HEK293 (cell line): ENCODE measurements at regions not wholly inside any gene's neighbourhood (a gene's known extent, or its start where the extent isn't known, plus 50 kb on each side); places are given as distances from the start of the nearest gene placed in this dataset.
"Not testable (repeated sequence)": the region's sequence is repeated elsewhere in the genome, so short reads cannot be mapped to it uniquely, and the experiment has no call there.

ENCODE experiments used
- CTCF ChIA-PET: fragments of 350-600 bp; formaldehyde crosslinking; extraction: SDS; loops from one replicate; lab custom pipeline; 2021; ENCODE audit warnings: antibody characterized with exemption; lab: Yijun Ruan, JAX
- POLR2A ChIA-PET: fragments of 300-600 bp; formaldehyde crosslinking; extraction: SDS; loops from one replicate; lab custom pipeline; 2020; ENCODE audit warnings: antibody characterized with exemption, inconsistent platforms; lab: Yijun Ruan, JAX
- H3K27ac ChIP-seq: fragments of 200-500 bp; sonication (Bioruptor generic); 2 replicates; pipeline ENCODE4 v1.5.1; 2014; ENCODE audit warnings: low read depth, low read length, control low read depth, inconsistent platforms; ENCODE audit errors: extremely low read depth
- H3K36me3 ChIP-seq, 2 experiments: fragments of 200-500 bp in 1 of 2; sonication (Bioruptor generic) in 1 of 2; 1 replicate in 1 of 2; 2 replicates in 1 of 2; pipeline ENCODE4 v1.5.1; 2014 to 2017; ENCODE audit warnings: inconsistent platforms in 2 of 2, low read length in 2 of 2; ENCODE audit not compliant: control insufficient read depth in 2 of 2, insufficient read depth in 1 of 2
- H3K4me1 ChIP-seq: fragments of 200-500 bp; sonication (Bioruptor generic); 2 replicates; pipeline ENCODE4 v1.5.1; 2014; ENCODE audit warnings: mild to moderate bottlenecking, low read length, inconsistent platforms; ENCODE audit not compliant: control insufficient read depth, insufficient read depth
- H3K4me3 ChIP-seq: 2 replicates; pipeline ENCODE4 v1.5.1; 2011; ENCODE audit warnings: low read depth, mild to moderate bottlenecking, control low read depth, low read length, moderate library complexity
- H3K9me3 ChIP-seq: fragments of 200-500 bp; sonication (Bioruptor generic); 2 replicates; pipeline ENCODE4 v1.5.1; 2014; ENCODE audit warnings: low read depth, low read length, inconsistent platforms; ENCODE audit not compliant: control insufficient read depth, insufficient read depth
- FEZF1 ChIP-seq: fragments of 450-650 bp; formaldehyde crosslinking; IDR thresholded peaks from 2 replicates; pipeline ENCODE4 v1.5.1; 2016; ENCODE audit warnings: missing biosample characterization, missing genetic modification characterization
- GLIS1 ChIP-seq: fragments of 450-650 bp; formaldehyde crosslinking; IDR thresholded peaks from 2 replicates; pipeline ENCODE4 v1.5.1; 2016; ENCODE audit warnings: missing biosample characterization, missing genetic modification characterization
- HOXA7 ChIP-seq: sonication (generic); formaldehyde crosslinking; IDR thresholded peaks from 2 replicates; pipeline ENCODE4 v1.8.1; 2022; ENCODE audit warnings: missing genetic modification reagents, borderline replicate concordance
- KLF9 ChIP-seq: fragments of 450-650 bp; formaldehyde crosslinking; IDR thresholded peaks from 2 replicates; pipeline ENCODE4 v1.5.1; 2016; ENCODE audit warnings: missing biosample characterization, missing genetic modification characterization, low read depth
- OVOL3 ChIP-seq: fragments of 450-650 bp; formaldehyde crosslinking; IDR thresholded peaks from 2 replicates; pipeline ENCODE4 v1.5.1; 2016; ENCODE audit warnings: missing biosample characterization, missing genetic modification characterization
- PRDM2 ChIP-seq: fragments of 450-650 bp; formaldehyde crosslinking; IDR thresholded peaks from 2 replicates; pipeline ENCODE4 v1.5.1; 2016; ENCODE audit warnings: missing biosample characterization, missing genetic modification characterization, borderline replicate concordance
- PRDM4 ChIP-seq: fragments of 450-650 bp; formaldehyde crosslinking; IDR thresholded peaks from 2 replicates; pipeline ENCODE4 v1.5.1; 2017; ENCODE audit warnings: missing biosample characterization, missing genetic modification characterization
- SALL2 ChIP-seq: fragments of 450-650 bp; formaldehyde crosslinking; IDR thresholded peaks from 2 replicates; pipeline ENCODE4 v1.5.0; 2017; ENCODE audit warnings: missing biosample characterization, mild to moderate bottlenecking, missing genetic modification characterization, borderline replicate concordance
- SP3 ChIP-seq: fragments of 450-650 bp; formaldehyde crosslinking; IDR thresholded peaks from 2 replicates; pipeline ENCODE4 v1.5.1; 2016; ENCODE audit warnings: missing biosample characterization, missing genetic modification characterization
- ZBTB6 ChIP-seq: fragments of 450-650 bp; formaldehyde crosslinking; IDR thresholded peaks from 2 replicates; pipeline ENCODE4 v1.5.1; 2017; ENCODE audit warnings: missing biosample characterization, missing genetic modification characterization
- ZFP69B ChIP-seq: fragments of 450-650 bp; formaldehyde crosslinking; IDR thresholded peaks from 2 replicates; pipeline ENCODE4 v1.5.1; 2016; ENCODE audit warnings: missing biosample characterization, missing genetic modification characterization
- ZNF138 ChIP-seq: fragments of 450-650 bp; formaldehyde crosslinking; IDR thresholded peaks from 2 replicates; pipeline ENCODE4 v1.5.1; 2016; ENCODE audit warnings: missing biosample characterization, missing genetic modification characterization, borderline replicate concordance
- ZNF175 ChIP-seq: fragments of 450-650 bp; formaldehyde crosslinking; IDR thresholded peaks from 2 replicates; pipeline ENCODE4 v1.5.1; 2016; ENCODE audit warnings: missing biosample characterization, missing genetic modification characterization
- ZNF214 ChIP-seq: fragments of 450-650 bp; formaldehyde crosslinking; IDR thresholded peaks from 2 replicates; pipeline ENCODE4 v1.5.1; 2017; ENCODE audit warnings: missing biosample characterization, mild to moderate bottlenecking, missing genetic modification characterization, borderline replicate concordance
- ZNF24 ChIP-seq: fragments of 450-650 bp; formaldehyde crosslinking; IDR thresholded peaks from 2 replicates; pipeline ENCODE4 v1.5.1; 2016; ENCODE audit warnings: missing biosample characterization, missing genetic modification characterization
- ZNF274 ChIP-seq, 2 experiments: fragments of 200-500 bp in 1 of 2; fragments of 450-650 bp in 1 of 2; sonication (Bioruptor generic) in 1 of 2; formaldehyde crosslinking in 1 of 2; IDR thresholded peaks; 2 replicates each; pipeline versions ENCODE4 v1.5.1 to v1.6.1; 2014 to 2016; ENCODE audit warnings: borderline replicate concordance in 1 of 2, inconsistent platforms in 1 of 2, low read length in 1 of 2, missing biosample characterization in 1 of 2, missing genetic modification characterization in 1 of 2
- ZNF292 ChIP-seq: fragments of 450-650 bp; formaldehyde crosslinking; IDR thresholded peaks from 2 replicates; pipeline ENCODE4 v1.5.1; 2016; ENCODE audit warnings: low read depth, missing biosample characterization, missing genetic modification characterization, borderline replicate concordance
- ZNF571 ChIP-seq: fragments of 450-650 bp; formaldehyde crosslinking; IDR thresholded peaks from 2 replicates; pipeline ENCODE4 v1.5.0; 2017; ENCODE audit warnings: missing biosample characterization, missing genetic modification characterization
- ZNF660 ChIP-seq: fragments of 450-650 bp; IDR thresholded peaks from 2 replicates; pipeline ENCODE4 v1.5.1; 2018; ENCODE audit warnings: missing biosample characterization, mild to moderate bottlenecking, missing genetic modification characterization
- ZNF664 ChIP-seq: fragments of 450-650 bp; formaldehyde crosslinking; IDR thresholded peaks from 2 replicates; pipeline ENCODE4 v1.5.1; 2016; ENCODE audit warnings: missing biosample characterization, missing genetic modification characterization
- ZSCAN23 ChIP-seq: fragments of 450-650 bp; formaldehyde crosslinking; IDR thresholded peaks from 2 replicates; pipeline ENCODE4 v1.5.1; 2016; ENCODE audit warnings: missing biosample characterization, missing genetic modification characterization

- TF ChIP-seq HOXA7 (CRISPR knock-in tag) (no peak), OVOL3 (tag by site-specific recombination) (no peak), PRDM2 (tag by site-specific recombination) (no peak), ZNF660 (tag by site-specific recombination) (no peak)
These were observed 102.3 kb upstream of the GRIN3A start (continued) for GRCh38 chr9:101840694-101841188.

GRCh38 chr9:101838988-101839387, 100.5 kb upstream of the GRIN3A start:
- H3K9me3 ChIP-seq, CTCF ChIA-PET, POLR2A ChIA-PET, H3K27ac ChIP-seq, H3K4me3 ChIP-seq, H3K4me1 ChIP-seq, H3K36me3 ChIP-seq: not testable (repeated sequence)

- POLR2A ChIA-PET, result interaction anchor here (1.0 kb wide), 1 partner anchor 33 kb away, joined by 3 read pairs; no protein-coding TSS in a partner anchor
- CTCF ChIA-PET, result no interaction called here
These were observed 97.6 kb upstream of the GRIN3A start for GRCh38 chr9:101836021-101836420.

More at GRCh38 chr9:101836021-101836420, 97.6 kb upstream of the GRIN3A start:
- TF ChIP-seq ZNF274 (IDR thresholded peaks at IDR 0.05; ENCODE audit: low read length) (no peak), ZNF274 (tag by site-specific recombination; IDR thresholded peaks at IDR 0.05; ENCODE audit: borderline replicate concordance) (no peak), SP3 (tag by site-specific recombination) (no peak), SALL2 (tag by site-specific recombination) (no peak), ZFP69B (tag by site-specific recombination) (no peak), ZNF24 (tag by site-specific recombination) (no peak), FEZF1 (tag by site-specific recombination) (no peak), ZNF571 (tag by site-specific recombination) (no peak), ZSCAN23 (tag by site-specific recombination) (no peak), ZNF292 (tag by site-specific recombination) (no peak), PRDM4 (no peak), ZBTB6 (no peak), GLIS1 (tag by site-specific recombination) (no peak), ZNF664 (tag by site-specific recombination) (no peak), ZNF138 (no peak), KLF9 (tag by site-specific recombination) (no peak), ZNF214 (tag by site-specific recombination) (no peak), ZNF175 (tag by site-specific recombination) (no peak)
- TF ChIP-seq, all 188 proteins: peak for 0
- Histone ChIP-seq H3K27ac (no peak overlapping the region), H3K36me3 (no peaks in the 10 kb centered on the region), H3K4me3 (no peak overlapping the region), H3K9me3 (no peaks in the 10 kb centered on the region), H3K4me1 (no peaks in the 10 kb centered on the region)
